ENCODE measurements at regions not wholly inside any gene's neighbourhood (a gene's known extent, or its start where the extent isn't known, plus 50 kb on each side); places are given as distances from the start of the nearest gene placed in this dataset.
A peak's percentile ranks its signal among the peaks of the same experiment; 100 is the strongest.
"Not testable (repeated sequence)": the region's sequence is repeated elsewhere in the genome, so short reads cannot be mapped to it uniquely, and the experiment has no call there.

DNA sequence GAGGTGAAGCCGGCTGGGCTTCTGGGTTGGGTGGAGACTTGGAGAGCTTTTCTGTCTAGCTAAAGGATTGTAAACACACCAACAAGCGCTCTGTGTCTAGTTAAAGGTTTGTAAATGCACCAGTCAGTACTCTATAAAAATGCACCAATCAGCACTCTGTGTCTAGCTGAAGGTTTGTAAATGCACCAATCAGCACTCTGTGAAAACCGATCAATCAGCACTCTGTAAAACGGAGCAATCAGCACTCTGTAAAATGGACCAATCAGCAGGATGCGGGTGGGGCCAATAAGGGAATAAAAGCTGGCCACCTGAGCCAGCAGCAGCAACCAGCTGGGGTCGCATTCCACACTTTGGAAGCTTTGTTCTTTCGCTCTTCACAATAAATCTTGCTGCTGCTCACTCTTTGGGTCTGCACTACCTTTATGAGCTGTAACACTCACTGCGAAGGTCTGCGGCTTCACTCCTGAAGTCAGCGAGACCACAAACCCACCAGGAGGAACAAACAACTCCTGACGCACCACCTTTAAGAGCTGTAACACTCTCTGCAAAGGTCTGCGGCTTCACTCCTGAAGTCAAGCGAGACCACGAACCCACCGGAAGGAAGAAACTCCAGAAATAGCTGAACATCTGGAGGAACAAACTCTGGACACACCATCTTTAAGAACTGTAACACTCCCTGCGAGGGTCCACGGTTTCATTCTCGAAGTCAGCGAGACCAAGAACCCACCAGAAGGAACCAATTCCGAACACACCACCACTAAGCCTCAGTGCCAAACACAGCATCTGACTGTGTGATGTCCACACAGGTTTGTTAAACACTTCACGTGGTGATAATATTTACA lies 378.2 kb upstream of the CCDC54 start:
- not testable (repeated sequence) for H3K79me2 ChIP-seq (replicated peaks; ENCODE audit: insufficient read depth); H3K27ac ChIP-seq (ENCODE audit: low read depth); ATAC-seq; H3K27me3 ChIP-seq (ENCODE audit: insufficient read depth); H3K4me3 Mint-ChIP-seq; H3K4me3 ChIP-seq; H3K27me3 Mint-ChIP-seq (ENCODE audit: insufficient read depth, low read depth, poor library complexity); H2AFZ ChIP-seq; H3K9me2 ChIP-seq (ENCODE audit: insufficient read depth); H3F3A ChIP-seq (replicated peaks; ENCODE audit: low read depth); H3K36me3 ChIP-seq (ENCODE audit: insufficient read depth); H3K4me2 ChIP-seq; H4K20me1 ChIP-seq (replicated peaks; ENCODE audit: insufficient read depth); H3K27ac Mint-ChIP-seq; H3K4me1 ChIP-seq (ENCODE audit: insufficient read depth)
- peak; percentile 6 for DNase-seq (ENCODE audit: low spot score)
- peaks cover 39% of the 10 kb centered on the region for H3K36me3 Mint-ChIP-seq (ENCODE audit: low read depth)
- peaks cover 15% of the 10 kb centered on the region for H3K4me1 Mint-ChIP-seq
- H3K9me3 Mint-ChIP-seq, result peaks cover 28% of the 10 kb centered on the region

DNA sequence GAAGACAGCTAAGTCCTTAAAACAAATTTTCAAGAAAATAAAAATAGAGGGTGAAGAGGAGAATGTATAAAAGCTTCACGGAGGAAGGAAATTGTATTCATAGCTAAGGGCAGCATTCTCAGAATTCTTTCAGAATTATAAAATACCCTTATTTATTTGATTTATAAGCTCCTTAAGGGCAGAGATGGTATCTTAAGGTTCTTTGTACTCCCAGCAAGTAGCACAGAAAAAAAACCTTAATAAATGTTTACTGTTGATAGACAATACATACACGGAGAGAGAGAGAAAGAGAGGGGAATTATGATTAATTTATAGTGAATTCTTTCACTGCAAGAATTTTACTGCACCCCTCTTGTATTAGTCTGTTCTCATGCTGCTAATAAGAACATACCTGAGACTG lies 375.6 kb upstream of the CCDC54 start:
- H3K4me1 ChIP-seq (ENCODE audit: insufficient read depth), result peaks cover 10% of the 10 kb centered on the region; the same call in 1 of the 2 replicates
- H3K4me3 ChIP-seq, result no peak overlapping the region
- no peak overlapping the region for H3K27ac ChIP-seq (ENCODE audit: low read depth)
- DNase-seq (ENCODE audit: low spot score) (no peak), ATAC-seq (no peak)
- H3K79me2 ChIP-seq (replicated peaks; ENCODE audit: insufficient read depth), result no peaks in the 10 kb centered on the region
- H3K27ac Mint-ChIP-seq, result no peak overlapping the region
- peaks cover 8% of the 10 kb centered on the region; the same call in 1 of the 2 replicates for H3K9me2 ChIP-seq (ENCODE audit: insufficient read depth)
- no peaks in the 10 kb centered on the region; the same call in 1 of the 2 replicates for H3K36me3 ChIP-seq (ENCODE audit: insufficient read depth)
- peaks cover 4% of the 10 kb centered on the region for H3K27me3 Mint-ChIP-seq (ENCODE audit: insufficient read depth, low read depth, poor library complexity)
- H3F3A ChIP-seq (replicated peaks; ENCODE audit: low read depth), result no peaks in the 10 kb centered on the region
- peaks cover 45% of the 10 kb centered on the region for H3K36me3 Mint-ChIP-seq (ENCODE audit: low read depth)
- no peak overlapping the region for H2AFZ ChIP-seq
- no peaks in the 10 kb centered on the region for H4K20me1 ChIP-seq (replicated peaks; ENCODE audit: insufficient read depth)
- H3K27me3 ChIP-seq (ENCODE audit: insufficient read depth), result no peaks in the 10 kb centered on the region
- H3K4me1 Mint-ChIP-seq, result peaks cover 15% of the 10 kb centered on the region
- no peak overlapping the region for H3K4me2 ChIP-seq
- no peak overlapping the region for H3K4me3 Mint-ChIP-seq
- peaks cover 27% of the 10 kb centered on the region for H3K9me3 Mint-ChIP-seq
- no peak for TF ChIP-seq EZH2phosphoT487 (IDR thresholded peaks at IDR 0.05; ENCODE audit: unreplicated experiment)
- TF ChIP-seq, protein P1, sequence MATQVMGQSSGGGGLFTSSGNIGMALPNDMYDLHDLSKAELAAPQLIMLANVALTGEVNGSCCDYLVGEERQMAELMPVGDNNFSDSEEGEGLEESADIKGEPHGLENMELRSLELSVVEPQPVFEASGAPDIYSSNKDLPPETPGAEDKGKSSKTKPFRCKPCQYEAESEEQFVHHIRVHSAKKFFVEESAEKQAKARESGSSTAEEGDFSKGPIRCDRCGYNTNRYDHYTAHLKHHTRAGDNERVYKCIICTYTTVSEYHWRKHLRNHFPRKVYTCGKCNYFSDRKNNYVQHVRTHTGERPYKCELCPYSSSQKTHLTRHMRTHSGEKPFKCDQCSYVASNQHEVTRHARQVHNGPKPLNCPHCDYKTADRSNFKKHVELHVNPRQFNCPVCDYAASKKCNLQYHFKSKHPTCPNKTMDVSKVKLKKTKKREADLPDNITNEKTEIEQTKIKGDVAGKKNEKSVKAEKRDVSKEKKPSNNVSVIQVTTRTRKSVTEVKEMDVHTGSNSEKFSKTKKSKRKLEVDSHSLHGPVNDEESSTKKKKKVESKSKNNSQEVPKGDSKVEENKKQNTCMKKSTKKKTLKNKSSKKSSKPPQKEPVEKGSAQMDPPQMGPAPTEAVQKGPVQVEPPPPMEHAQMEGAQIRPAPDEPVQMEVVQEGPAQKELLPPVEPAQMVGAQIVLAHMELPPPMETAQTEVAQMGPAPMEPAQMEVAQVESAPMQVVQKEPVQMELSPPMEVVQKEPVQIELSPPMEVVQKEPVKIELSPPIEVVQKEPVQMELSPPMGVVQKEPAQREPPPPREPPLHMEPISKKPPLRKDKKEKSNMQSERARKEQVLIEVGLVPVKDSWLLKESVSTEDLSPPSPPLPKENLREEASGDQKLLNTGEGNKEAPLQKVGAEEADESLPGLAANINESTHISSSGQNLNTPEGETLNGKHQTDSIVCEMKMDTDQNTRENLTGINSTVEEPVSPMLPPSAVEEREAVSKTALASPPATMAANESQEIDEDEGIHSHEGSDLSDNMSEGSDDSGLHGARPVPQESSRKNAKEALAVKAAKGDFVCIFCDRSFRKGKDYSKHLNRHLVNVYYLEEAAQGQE (IDR thresholded peaks at IDR 0.05; ENCODE audit: unreplicated experiment), result no peak
- TF ChIP-seq, protein P2, sequence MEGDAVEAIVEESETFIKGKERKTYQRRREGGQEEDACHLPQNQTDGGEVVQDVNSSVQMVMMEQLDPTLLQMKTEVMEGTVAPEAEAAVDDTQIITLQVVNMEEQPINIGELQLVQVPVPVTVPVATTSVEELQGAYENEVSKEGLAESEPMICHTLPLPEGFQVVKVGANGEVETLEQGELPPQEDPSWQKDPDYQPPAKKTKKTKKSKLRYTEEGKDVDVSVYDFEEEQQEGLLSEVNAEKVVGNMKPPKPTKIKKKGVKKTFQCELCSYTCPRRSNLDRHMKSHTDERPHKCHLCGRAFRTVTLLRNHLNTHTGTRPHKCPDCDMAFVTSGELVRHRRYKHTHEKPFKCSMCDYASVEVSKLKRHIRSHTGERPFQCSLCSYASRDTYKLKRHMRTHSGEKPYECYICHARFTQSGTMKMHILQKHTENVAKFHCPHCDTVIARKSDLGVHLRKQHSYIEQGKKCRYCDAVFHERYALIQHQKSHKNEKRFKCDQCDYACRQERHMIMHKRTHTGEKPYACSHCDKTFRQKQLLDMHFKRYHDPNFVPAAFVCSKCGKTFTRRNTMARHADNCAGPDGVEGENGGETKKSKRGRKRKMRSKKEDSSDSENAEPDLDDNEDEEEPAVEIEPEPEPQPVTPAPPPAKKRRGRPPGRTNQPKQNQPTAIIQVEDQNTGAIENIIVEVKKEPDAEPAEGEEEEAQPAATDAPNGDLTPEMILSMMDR (conservative IDR thresholded peaks at IDR 0.05; ENCODE audit: low read depth in 2 of 2), result no peak
- no peak for TF ChIP-seq ZNF331 (CRISPR knock-in tag; IDR thresholded peaks at IDR 0.05; ENCODE audit: low read depth)
- TF ChIP-seq NANOG (IDR thresholded peaks at IDR 0.05; ENCODE audit: borderline replicate concordance), result no peak
- TF ChIP-seq, protein P3, sequence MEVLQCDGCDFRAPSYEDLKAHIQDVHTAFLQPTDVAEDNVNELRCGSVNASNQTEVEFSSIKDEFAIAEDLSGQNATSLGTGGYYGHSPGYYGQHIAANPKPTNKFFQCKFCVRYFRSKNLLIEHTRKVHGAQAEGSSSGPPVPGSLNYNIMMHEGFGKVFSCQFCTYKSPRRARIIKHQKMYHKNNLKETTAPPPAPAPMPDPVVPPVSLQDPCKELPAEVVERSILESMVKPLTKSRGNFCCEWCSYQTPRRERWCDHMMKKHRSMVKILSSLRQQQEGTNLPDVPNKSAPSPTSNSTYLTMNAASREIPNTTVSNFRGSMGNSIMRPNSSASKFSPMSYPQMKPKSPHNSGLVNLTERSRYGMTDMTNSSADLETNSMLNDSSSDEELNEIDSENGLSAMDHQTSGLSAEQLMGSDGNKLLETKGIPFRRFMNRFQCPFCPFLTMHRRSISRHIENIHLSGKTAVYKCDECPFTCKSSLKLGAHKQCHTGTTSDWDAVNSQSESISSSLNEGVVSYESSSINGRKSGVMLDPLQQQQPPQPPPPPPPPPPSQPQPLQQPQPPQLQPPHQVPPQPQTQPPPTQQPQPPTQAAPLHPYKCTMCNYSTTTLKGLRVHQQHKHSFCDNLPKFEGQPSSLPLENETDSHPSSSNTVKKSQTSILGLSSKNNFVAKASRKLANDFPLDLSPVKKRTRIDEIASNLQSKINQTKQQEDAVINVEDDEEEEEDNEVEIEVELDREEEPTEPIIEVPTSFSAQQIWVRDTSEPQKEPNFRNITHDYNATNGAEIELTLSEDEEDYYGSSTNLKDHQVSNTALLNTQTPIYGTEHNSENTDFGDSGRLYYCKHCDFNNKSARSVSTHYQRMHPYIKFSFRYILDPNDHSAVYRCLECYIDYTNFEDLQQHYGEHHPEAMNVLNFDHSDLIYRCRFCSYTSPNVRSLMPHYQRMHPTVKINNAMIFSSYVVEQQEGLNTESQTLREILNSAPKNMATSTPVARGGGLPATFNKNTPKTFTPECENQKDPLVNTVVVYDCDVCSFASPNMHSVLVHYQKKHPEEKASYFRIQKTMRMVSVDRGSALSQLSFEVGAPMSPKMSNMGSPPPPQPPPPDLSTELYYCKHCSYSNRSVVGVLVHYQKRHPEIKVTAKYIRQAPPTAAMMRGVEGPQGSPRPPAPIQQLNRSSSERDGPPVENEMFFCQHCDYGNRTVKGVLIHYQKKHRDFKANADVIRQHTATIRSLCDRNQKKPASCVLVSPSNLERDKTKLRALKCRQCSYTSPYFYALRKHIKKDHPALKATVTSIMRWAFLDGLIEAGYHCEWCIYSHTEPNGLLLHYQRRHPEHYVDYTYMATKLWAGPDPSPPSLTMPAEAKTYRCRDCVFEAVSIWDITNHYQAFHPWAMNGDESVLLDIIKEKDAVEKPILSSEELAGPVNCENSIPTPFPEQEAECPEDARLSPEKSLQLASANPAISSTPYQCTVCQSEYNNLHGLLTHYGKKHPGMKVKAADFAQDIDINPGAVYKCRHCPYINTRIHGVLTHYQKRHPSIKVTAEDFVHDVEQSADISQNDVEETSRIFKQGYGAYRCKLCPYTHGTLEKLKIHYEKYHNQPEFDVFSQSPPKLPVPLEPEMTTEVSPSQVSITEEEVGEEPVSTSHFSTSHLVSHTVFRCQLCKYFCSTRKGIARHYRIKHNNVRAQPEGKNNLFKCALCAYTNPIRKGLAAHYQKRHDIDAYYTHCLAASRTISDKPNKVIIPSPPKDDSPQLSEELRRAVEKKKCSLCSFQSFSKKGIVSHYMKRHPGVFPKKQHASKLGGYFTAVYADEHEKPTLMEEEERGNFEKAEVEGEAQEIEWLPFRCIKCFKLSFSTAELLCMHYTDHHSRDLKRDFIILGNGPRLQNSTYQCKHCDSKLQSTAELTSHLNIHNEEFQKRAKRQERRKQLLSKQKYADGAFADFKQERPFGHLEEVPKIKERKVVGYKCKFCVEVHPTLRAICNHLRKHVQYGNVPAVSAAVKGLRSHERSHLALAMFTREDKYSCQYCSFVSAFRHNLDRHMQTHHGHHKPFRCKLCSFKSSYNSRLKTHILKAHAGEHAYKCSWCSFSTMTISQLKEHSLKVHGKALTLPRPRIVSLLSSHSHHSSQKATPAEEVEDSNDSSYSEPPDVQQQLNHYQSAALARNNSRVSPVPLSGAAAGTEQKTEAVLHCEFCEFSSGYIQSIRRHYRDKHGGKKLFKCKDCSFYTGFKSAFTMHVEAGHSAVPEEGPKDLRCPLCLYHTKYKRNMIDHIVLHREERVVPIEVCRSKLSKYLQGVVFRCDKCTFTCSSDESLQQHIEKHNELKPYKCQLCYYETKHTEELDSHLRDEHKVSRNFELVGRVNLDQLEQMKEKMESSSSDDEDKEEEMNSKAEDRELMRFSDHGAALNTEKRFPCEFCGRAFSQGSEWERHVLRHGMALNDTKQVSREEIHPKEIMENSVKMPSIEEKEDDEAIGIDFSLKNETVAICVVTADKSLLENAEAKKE (CRISPR knock-in tag; IDR thresholded peaks at IDR 0.05), result no peak
- no peak for TF ChIP-seq POLR2AphosphoS5 (IDR thresholded peaks at IDR 0.05; ENCODE audit: low read depth)
- TF ChIP-seq, protein P4, sequence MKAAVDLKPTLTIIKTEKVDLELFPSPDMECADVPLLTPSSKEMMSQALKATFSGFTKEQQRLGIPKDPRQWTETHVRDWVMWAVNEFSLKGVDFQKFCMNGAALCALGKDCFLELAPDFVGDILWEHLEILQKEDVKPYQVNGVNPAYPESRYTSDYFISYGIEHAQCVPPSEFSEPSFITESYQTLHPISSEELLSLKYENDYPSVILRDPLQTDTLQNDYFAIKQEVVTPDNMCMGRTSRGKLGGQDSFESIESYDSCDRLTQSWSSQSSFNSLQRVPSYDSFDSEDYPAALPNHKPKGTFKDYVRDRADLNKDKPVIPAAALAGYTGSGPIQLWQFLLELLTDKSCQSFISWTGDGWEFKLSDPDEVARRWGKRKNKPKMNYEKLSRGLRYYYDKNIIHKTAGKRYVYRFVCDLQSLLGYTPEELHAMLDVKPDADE (IDR thresholded peaks at IDR 0.05), result no peak

All from GM23338 (cell line).